ENCODE measurements at regions not wholly inside any gene's neighbourhood (a gene's known extent, or its start where the extent isn't known, plus 50 kb on each side); places are given as distances from the start of the nearest gene placed in this dataset.

GRCh38 chr7:25996006-25996408 lies 156.0 kb upstream of the NFE2L3 start:
- DNase-seq (ENCODE audit: low spot score) = no peak

DNA sequence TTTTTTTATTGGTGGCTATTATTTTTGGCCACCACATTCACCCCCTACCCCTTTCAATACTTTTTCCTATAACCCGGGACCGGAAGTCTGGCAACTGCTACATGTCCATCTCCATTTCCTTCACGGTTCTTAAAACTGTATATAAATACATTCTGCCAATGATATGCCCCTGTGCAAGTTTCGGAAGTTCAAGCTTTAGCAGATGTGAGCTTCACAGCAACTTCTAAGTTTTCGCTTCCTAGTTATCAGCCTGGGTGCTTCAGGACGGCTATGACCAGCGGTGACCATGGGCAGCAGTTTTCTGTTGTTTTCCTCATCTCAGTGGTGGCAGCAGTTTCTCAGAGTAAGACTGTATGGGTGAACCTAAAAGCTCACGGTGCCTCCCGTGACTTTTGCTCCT lies 153.5 kb upstream of the NFE2L3 start:
- no peak for DNase-seq (ENCODE audit: low spot score)

GRCh38 chr7:26000841-26001240 lies 151.2 kb upstream of the NFE2L3 start:
- no peak for DNase-seq (ENCODE audit: low spot score)

DNA sequence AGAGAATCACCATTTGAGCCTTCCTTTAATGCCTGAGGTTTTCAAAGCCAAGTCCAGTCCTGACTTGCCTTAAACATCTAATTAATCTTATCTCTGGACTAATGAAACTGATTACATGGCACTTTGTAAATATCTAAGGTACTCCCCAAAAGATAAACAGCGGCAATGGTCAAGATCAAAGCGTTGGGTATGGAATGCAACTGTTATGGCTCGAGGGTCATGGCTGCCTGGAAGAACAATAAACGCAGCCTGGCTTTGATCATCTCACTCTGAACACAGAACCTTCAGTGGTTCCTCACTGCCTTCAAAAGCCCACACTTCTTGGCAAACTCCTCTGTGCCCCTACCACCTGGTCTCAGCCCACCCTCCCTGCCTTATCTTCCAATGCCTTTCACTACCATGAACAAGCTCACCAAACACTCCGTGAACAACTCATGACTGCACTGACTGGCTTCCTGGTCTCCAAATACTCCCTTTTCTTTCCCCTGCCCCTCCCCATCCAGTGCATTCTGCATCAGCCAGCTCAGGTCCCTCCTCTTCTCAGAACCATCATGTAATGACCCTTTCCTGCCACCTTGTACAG lies 150.2 kb upstream of the NFE2L3 start:
- DNase-seq (ENCODE audit: low spot score) = no peak

DNA sequence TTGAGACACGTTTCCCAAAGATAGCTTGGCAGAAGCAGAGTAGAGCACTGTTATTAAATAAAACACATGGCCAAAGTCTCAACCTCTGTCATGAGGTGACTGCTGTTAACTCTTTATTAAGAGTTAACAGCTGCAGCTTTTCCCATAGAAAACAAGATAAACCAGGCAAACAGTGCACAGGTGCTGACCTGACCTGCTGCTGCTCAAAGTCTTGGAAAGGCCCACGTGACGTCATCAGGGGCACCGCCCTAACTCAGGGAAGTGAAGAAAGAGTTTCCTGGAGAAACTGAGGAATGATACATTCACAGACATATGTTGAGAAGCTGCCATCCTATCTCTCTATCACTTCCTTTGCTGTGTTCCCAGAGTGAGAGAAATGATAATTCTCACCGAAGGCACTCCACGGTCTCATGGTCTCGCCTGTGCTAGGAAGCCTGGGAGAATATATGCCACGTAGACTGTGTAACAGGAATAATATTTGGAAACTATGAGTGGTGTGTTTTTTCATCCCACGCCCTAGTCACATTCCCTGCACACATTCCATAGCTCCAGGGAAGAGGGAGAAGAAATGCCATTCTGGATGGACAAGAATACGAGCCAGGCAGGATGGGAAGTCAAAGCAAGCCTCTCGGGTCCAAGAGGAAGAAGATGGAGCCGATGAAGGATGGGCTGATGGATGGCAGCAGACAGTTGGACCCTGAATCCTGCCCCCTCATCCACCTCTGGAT lies 146.2 kb upstream of the NFE2L3 start:
- no peak for DNase-seq (ENCODE audit: low spot score)

GRCh38 chr7:26006426-26006825 lies 145.6 kb upstream of the NFE2L3 start:
- DNase-seq (ENCODE audit: low spot score) = no peak

GRCh38 chr7:26007510-26007909 lies 144.5 kb upstream of the NFE2L3 start:
- DNase-seq (ENCODE audit: low spot score) = no peak

GRCh38 chr7:26008428-26008827 lies 143.6 kb upstream of the NFE2L3 start:
- DNase-seq (ENCODE audit: low spot score) = no peak

DNA sequence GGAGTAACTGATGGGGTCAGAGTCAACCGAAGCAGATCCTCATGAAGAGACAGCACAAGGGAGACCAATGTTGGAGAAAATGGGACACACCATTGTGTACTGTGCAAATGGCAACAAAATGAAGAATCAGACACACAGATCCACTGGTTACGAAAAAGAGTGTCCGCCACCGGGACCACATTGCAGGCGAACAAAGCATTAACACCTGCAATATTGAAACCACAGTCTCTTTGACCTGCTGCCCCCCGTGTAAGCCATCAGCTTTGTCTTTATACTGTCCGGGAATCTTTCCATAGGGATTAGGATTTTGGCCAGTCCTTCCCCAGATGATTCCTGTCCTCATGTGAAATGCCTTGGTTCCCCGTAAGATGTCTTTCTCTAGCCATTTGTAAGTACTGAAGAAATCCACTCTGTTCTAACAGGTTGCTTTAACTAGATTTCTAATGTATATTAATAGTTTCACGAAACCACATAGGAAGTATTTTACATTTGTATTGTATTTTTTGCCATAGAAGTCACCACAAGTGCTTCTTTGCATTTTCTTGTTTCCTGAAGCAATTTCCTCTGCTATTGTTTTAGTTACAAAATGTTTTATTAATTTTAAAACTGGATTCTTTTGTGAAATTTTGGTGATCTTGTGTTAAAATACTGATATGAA lies 140.8 kb upstream of the NFE2L3 start:
- DNase-seq (ENCODE audit: low spot score) = no peak

DNA sequence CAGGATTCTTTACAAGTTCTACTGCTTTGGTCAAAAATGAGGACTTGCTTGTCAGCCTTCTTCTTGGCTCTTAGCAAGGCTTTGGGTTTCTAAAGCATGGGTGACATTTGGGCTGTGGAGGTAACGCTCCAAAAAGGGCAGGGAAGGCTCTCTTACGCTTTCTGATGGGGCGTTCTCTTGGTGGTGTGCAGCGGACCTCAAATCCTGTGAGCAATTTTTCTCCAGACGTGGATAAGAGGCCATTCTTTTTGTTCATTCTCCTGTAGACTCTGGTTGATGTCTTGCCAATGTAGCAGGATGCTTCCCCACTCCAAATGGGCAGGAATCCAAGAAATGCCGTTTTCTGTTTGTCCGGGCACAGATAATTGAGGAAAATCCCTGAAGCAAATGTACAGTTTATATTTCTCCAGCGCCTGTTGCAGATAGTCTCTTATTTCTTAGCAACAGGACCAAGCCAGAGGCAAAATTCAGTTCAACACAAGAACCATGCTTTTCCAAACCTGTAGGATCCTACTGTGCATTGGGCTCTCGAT lies 138.4 kb upstream of the NFE2L3 start:
- no peak for DNase-seq (ENCODE audit: low spot score)

DNA sequence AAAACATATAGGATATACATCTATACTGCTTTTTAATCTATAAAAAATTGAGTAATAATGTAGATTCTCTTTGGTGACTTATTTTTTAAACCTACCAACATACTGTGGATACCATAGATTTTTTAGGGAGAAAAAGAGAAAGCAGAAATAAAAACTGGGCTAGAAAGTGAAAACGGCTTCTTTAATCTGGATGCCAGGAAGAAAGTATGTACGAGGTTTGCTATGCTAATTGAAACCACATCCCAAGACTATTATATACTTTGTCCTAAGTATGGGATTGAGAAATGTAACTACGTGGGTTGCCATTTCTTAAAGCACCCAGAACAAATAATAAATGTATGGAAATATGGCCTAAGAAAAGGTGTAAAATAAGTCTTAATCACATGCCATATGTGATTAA lies 129.0 kb upstream of the NFE2L3 start:
- no peak for DNase-seq (ENCODE audit: low spot score)

DNA sequence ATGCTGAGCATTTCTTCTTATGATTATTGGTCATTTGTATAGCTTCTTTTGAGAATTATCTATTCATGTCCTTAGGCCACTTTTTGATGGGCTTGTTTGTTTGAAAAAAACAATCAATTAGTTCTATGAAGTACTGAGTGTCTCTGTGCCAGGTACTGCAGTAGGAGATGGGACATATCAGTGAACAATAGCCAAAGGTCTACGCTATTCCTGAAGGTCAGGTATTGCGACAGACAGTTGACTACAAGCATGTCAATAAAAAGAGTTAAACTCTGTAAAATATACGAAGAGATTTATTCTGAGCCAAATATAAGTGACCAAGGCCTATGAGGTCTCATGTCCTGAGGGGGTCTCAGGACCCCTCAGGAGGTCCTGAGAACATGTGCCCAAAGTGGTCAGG lies 122.1 kb upstream of the NFE2L3 start:
- no peak for DNase-seq (ENCODE audit: low spot score)

DNA sequence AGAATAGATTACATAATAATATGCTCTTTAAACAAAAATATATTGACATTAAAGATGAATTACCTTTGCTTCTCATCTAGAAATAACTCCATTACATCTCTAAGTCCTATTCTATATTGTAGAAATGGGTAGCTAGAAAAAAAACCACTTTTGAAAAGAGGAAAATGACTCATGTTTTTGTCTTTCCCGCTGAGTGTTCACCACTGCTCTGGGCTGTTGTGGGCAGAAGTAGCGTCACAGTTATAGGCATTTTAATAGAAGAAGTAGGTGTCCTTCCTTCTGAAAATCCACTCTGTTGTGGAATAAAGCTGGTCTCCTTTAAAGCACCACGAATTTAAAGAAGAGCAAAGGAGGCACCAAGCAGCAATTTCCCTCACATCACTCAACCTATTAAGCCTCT lies 117.6 kb upstream of the NFE2L3 start:
- DNase-seq (ENCODE audit: low spot score) = no peak

- DNase-seq (ENCODE audit: low spot score) = no peak
Observed at GRCh38 chr7:26035552-26035951, 116.4 kb upstream of the NFE2L3 start.

- DNase-seq (ENCODE audit: low spot score) = no peak
Observed at GRCh38 chr7:26036092-26036491, 115.9 kb upstream of the NFE2L3 start.

GRCh38 chr7:26038201-26038990 lies 113.6 kb upstream of the NFE2L3 start:
- DNase-seq (ENCODE audit: low spot score) = no peak

- no peak for DNase-seq (ENCODE audit: low spot score)
Observed at GRCh38 chr7:26040085-26040484, 111.9 kb upstream of the NFE2L3 start.

- no peak for DNase-seq (ENCODE audit: low spot score)
Observed at GRCh38 chr7:26042237-26042636, 109.8 kb upstream of the NFE2L3 start.

- no peak for DNase-seq (ENCODE audit: low spot score)
Observed at GRCh38 chr7:26043801-26044200, 108.2 kb upstream of the NFE2L3 start.

GRCh38 chr7:26044320-26044719 lies 107.7 kb upstream of the NFE2L3 start:
- DNase-seq (ENCODE audit: low spot score) = no peak

DNA sequence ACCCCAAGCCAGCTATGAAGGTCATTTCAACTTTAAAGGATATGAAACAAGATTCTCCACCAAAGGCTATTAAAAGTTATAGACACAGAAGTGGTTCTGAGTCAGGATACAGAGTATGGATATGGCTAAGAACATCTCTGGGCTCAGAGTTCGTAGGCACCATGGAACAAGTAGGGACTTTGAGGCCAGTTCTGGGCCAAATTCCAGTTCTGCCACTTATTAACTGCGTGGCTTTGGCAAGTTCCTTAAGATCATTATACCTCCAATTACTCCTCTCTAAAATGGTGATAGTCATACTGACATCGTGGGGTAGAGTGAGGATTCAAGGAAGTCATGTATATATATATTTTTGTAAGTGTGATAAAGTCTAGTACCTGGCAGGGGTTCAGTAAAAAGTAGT lies 105.8 kb upstream of the NFE2L3 start:
- no peak for DNase-seq (ENCODE audit: low spot score)

DNA sequence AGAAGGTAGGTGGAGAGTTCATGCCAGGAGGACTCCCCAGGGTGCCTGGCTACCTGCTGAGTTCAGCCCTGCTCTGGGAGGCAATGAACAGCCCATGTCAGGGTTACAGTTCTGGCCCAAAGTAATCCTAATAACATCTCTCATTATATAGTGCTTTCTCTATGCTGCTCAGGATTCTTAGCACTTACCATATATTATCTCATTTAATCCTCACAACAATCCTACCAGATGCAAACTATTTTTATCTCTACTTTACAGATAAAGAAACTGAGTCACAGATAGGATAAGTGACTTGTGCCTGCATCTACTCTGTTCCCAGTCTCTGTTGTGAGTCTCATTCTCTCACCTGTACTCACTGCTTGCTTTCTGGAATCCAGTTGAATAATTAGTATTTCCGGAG lies 105.1 kb upstream of the NFE2L3 start:
- no peak for DNase-seq (ENCODE audit: low spot score)

DNA sequence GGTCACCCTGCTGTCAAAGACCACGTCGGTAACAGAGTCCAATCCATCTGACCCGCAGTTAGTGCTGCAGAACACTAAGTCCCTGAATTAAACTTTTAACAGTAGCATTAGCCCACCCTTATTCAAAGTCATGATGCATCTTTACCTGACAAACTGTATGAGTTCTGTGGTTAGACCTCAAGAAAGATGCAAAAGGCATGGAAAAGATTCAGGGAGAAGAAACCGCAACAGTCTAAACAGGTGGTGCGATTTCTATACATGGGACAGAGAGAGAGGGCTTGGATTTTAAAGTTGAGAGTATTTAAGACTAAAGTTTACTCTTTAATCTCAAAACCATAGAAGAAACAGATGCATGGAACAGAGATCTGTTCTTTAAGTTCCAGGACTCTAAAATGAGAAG lies 103.3 kb upstream of the NFE2L3 start:
- no peak for DNase-seq (ENCODE audit: low spot score)
